Lower leg skin (tissue), 3 donors: ENCODE measurements at regions not wholly inside any gene's neighbourhood (a gene's known extent, or its start where the extent isn't known, plus 50 kb on each side); places are given as distances from the start of the nearest gene placed in this dataset.

Experiments
- CTCF ChIP-seq, 3 donors: fragments of 450-650 bp; IDR thresholded peaks; one replicate each; pipeline ENCODE4 v1.5.1; 2016; ENCODE audit warnings: antibody characterized with exemption in 3 of 3, mild to moderate bottlenecking in 3 of 3, moderate library complexity in 2 of 3
- POLR2A ChIP-seq, 2 donors: fragments of 450-650 bp; IDR thresholded peaks; one replicate each; pipeline ENCODE4 v1.6.1; 2016 to 2017; ENCODE audit warnings: antibody characterized with exemption in 2 of 2, mild to moderate bottlenecking in 1 of 2, moderate library complexity in 1 of 2

- no peak for TF ChIP-seq CTCF (IDR thresholded peaks at IDR 0.05)
- TF ChIP-seq POLR2A (IDR thresholded peaks at IDR 0.05), result no peak
These were observed 1624.0 kb upstream of the IGFBP7 start for GRCh38 chr4:58734030-58734674.
